PC-9 (cell line): ENCODE measurements at regions not wholly inside any gene's neighbourhood (a gene's known extent, or its start where the extent isn't known, plus 50 kb on each side); places are given as distances from the start of the nearest gene placed in this dataset.

ENCODE experiments used
- BruUV-seq: library from RNA; stranded (reverse); fragments of 400-500 nt; replicated peaks from 2 replicates; lab custom pipeline; 2021; lab: Mats Ljungman, UMichigan
- CTCF ChIA-PET: fragments of 300-600 bp; sonication (Branson Sonifier 250); formaldehyde crosslinking; loops from one replicate; lab custom pipeline; 2022; ENCODE audit warnings: antibody characterized with exemption; lab: Charles Lee
- POLR2A ChIA-PET: fragments of 300-600 bp; sonication (Branson Sonifier 250); formaldehyde crosslinking; loops from one replicate; lab custom pipeline; 2022; ENCODE audit warnings: antibody characterized with exemption; ENCODE audit not compliant: unreplicated experiment; lab: Charles Lee
- DNase-seq, 2 experiments: peaks; one replicate each; pipeline versions ENCODE4 v3.0.0 to v3.0.0-alpha.2; 2015 to 2022; ENCODE audit warnings: mixed read lengths in 1 of 2
- H2AFZ ChIP-seq: fragments of 200-600 bp; sonication (generic); 2 replicates; pipeline ENCODE4 v1.8.1; 2017; ENCODE audit warnings: antibody characterized with exemption
- H3F3A ChIP-seq: fragments of 200-600 bp; sonication (generic); 2 replicates; pipeline ENCODE4 v1.8.1; 2017; ENCODE audit warnings: antibody characterized with exemption, mild to moderate bottlenecking, low read depth; ENCODE audit not compliant: insufficient read depth
- H3K27ac ChIP-seq: fragments of 200-600 bp; sonication (generic); 2 replicates; pipeline ENCODE4 v1.6.1; 2016; ENCODE audit warnings: mixed run types
- H3K27me3 ChIP-seq: fragments of 200-600 bp; sonication (generic); 2 replicates; pipeline ENCODE4 v1.6.1; 2016; ENCODE audit warnings: low read depth, mixed run types; ENCODE audit not compliant: insufficient read depth
- H3K36me3 ChIP-seq: fragments of 200-600 bp; sonication (generic); 2 replicates; pipeline ENCODE4 v1.6.1; 2016; ENCODE audit warnings: low read depth, mixed run types
- H3K4me1 ChIP-seq: fragments of 200-600 bp; sonication (generic); replicated peaks from 2 replicates; pipeline ENCODE4 v1.6.1; 2016; ENCODE audit warnings: mixed run types; ENCODE audit not compliant: insufficient read depth
- H3K4me2 ChIP-seq: fragments of 200-600 bp; sonication (generic); 2 replicates; pipeline ENCODE4 v1.6.1; 2017; ENCODE audit warnings: mixed run types
- H3K4me3 ChIP-seq: fragments of 200-600 bp; sonication (generic); 2 replicates; pipeline ENCODE4 v1.6.1; 2016; ENCODE audit warnings: mixed run types
- H3K79me2 ChIP-seq: fragments of 200-600 bp; sonication (generic); 2 replicates; pipeline ENCODE4 v1.6.1; 2017; ENCODE audit warnings: low read depth, mixed run types
- H3K9me2 ChIP-seq: fragments of 200-600 bp; sonication (generic); 2 replicates; pipeline ENCODE4 v1.8.1; 2017; ENCODE audit warnings: mild to moderate bottlenecking; ENCODE audit not compliant: insufficient read depth
- H3K9me3 ChIP-seq: fragments of 200-600 bp; sonication (generic); 2 replicates; pipeline ENCODE4 v1.8.1; 2016; ENCODE audit warnings: low read depth; ENCODE audit not compliant: insufficient read depth
- H4K20me1 ChIP-seq: fragments of 200-600 bp; sonication (generic); 2 replicates; pipeline ENCODE4 v1.8.1; 2017; ENCODE audit not compliant: insufficient read depth
- CTCF ChIP-seq: fragments of 200-600 bp; sonication (generic); conservative IDR thresholded peaks from 2 replicates; pipeline ENCODE4 v1.6.1; 2017; ENCODE audit warnings: mixed run types, antibody characterized with exemption, mild to moderate bottlenecking, moderate library complexity
- EZH2 ChIP-seq: fragments of 200-600 bp; sonication (generic); IDR thresholded peaks from 2 replicates; pipeline ENCODE4 v1.8.0; 2017; ENCODE audit warnings: antibody characterized with exemption, low read depth
- intact Hi-C: fragments of 100-400 bp; cut with micrococcal nuclease; formaldehyde crosslinking; loops from one replicate; pipeline ENCODE4 v1.10.0; 2022; ENCODE audit not compliant: unreplicated experiment

GRCh38 chr13:105307776-105308175 is 1227.7 kb downstream of the EFNB2 start:
- H3K27ac ChIP-seq = no peak overlapping the region
- H3K9me2 ChIP-seq = no peaks in the 10 kb centered on the region; the same call in 1 of the 2 replicates
- no peaks in the 10 kb centered on the region for H3K79me2 ChIP-seq
- no peak overlapping the region for H2AFZ ChIP-seq
- H3K4me3 ChIP-seq = no peak overlapping the region
- no peak for TF ChIP-seq EZH2
- TF ChIP-seq CTCF = no peak
- intact Hi-C loops = no loop called here
- H3K27me3 ChIP-seq = no peaks in the 10 kb centered on the region
- ChIA-PET CTCF (no interaction called here), POLR2A (interaction anchor here (0.5 kb wide), 1 partner anchor 116 kb away, joined by 5 read pairs; no protein-coding TSS in a partner anchor)
- no peaks in the 10 kb centered on the region for H4K20me1 ChIP-seq
- H3K9me3 ChIP-seq = 0 out of 2 replicates have a peak, but pooled peaks cover 6% of the 10 kb centered on the region
- H3K4me1 ChIP-seq = no peaks in the 10 kb centered on the region
- no peak for DNase-seq
- no TSS peak for BruUV-seq
- no peak overlapping the region for H3K4me2 ChIP-seq
- no peaks in the 10 kb centered on the region for H3F3A ChIP-seq
- H3K36me3 ChIP-seq = no peaks in the 10 kb centered on the region

GRCh38 chr13:105297839-105298238 is 1237.6 kb downstream of the EFNB2 start:
- no TSS peak for BruUV-seq
- no peaks in the 10 kb centered on the region for H3K79me2 ChIP-seq
- TF ChIP-seq EZH2 = no peak
- no peak for TF ChIP-seq CTCF
- DNase-seq = no peak
- H3K36me3 ChIP-seq = no peaks in the 10 kb centered on the region
- H4K20me1 ChIP-seq = no peaks in the 10 kb centered on the region
- ChIA-PET POLR2A (no interaction called here), CTCF (no interaction called here)
- H3K4me2 ChIP-seq = no peak overlapping the region
- no peak overlapping the region for H2AFZ ChIP-seq
- intact Hi-C loops = no loop called here
- H3F3A ChIP-seq = no peaks in the 10 kb centered on the region
- H3K4me3 ChIP-seq = no peak overlapping the region
- H3K27me3 ChIP-seq = no peaks in the 10 kb centered on the region
- H3K9me2 ChIP-seq = no peaks in the 10 kb centered on the region; the same call in 1 of the 2 replicates
- H3K4me1 ChIP-seq = no peaks in the 10 kb centered on the region
- H3K9me3 ChIP-seq = no peaks in the 10 kb centered on the region
- H3K27ac ChIP-seq = no peak overlapping the region

GRCh38 chr13:105291987-105292386 is 1243.5 kb downstream of the EFNB2 start:
- Histone ChIP-seq H3K27me3 (no peaks in the 10 kb centered on the region), H3K79me2 (no peaks in the 10 kb centered on the region), H3K4me1 (no peaks in the 10 kb centered on the region), H3F3A (no peaks in the 10 kb centered on the region), H3K9me3 (no peaks in the 10 kb centered on the region), H3K9me2 (no peaks in the 10 kb centered on the region), H3K36me3 (no peaks in the 10 kb centered on the region), H3K4me3 (no peak overlapping the region), H3K27ac (no peak overlapping the region), H3K4me2 (no peak overlapping the region), H2AFZ (no peak overlapping the region), H4K20me1 (no peaks in the 10 kb centered on the region)
- CTCF ChIA-PET = no interaction called here
- intact Hi-C loops = no loop called here
- BruUV-seq = no TSS peak
- POLR2A ChIA-PET = no interaction called here
- TF ChIP-seq CTCF (no peak), EZH2 (no peak)
- no peak for DNase-seq
